ENCODE measurements at regions not wholly inside any gene's neighbourhood (a gene's known extent, or its start where the extent isn't known, plus 50 kb on each side); places are given as distances from the start of the nearest gene placed in this dataset.

GRCh38 chr14:95979339-95980042 lies 59.7 kb upstream of the C14orf132 start:
- no peak for TF ChIP-seq CTCF (IDR thresholded peaks at IDR 0.05; ENCODE audit: low read depth, low read length, missing control alignments)
- Histone ChIP-seq H3K4me3 (ENCODE audit: low read depth, low read length) (no peak overlapping the region), H3K27me3 (replicated peaks) (no peaks in the 10 kb centered on the region), H3K36me3 (replicated peaks) (no peaks in the 10 kb centered on the region), H3K27ac (no peak overlapping the region)
- no peak for DNase-seq
- in situ Hi-C loops (cut with HindIII; ENCODE audit: low pct_ligation_motif_present, low sequenced_read_pairs): loop anchor here (25.0 kb wide), 1 partner anchor 417 kb away; no protein-coding TSS in a partner anchor

DNA sequence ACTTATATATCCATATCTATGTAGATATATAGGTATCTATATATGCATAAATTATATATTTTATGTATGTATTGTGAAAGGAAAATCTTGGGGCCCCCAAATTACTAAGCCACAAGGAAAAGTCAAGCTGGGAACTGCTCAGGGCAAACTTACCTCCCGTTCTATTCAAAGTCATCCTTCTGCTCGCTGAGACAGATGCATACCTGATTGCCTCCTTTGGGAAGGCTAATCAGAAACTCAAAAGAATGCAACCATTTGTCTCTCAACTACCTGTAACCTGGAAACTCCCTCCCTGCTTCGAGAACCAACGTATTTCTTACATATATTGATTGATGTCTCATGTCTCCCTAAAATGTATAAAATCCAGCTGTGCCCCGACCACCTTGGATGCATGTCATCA lies 58.8 kb upstream of the C14orf132 start:
- no peak for DNase-seq
- no peaks in the 10 kb centered on the region for H3K27me3 ChIP-seq (replicated peaks)
- H3K4me3 ChIP-seq (ENCODE audit: low read depth, low read length): no peak overlapping the region
- H3K27ac ChIP-seq: no peak overlapping the region
- in situ Hi-C loops (cut with HindIII; ENCODE audit: low pct_ligation_motif_present, low sequenced_read_pairs): loop anchor here (25.0 kb wide), 1 partner anchor 418 kb away; no protein-coding TSS in a partner anchor
- H3K36me3 ChIP-seq (replicated peaks): no peaks in the 10 kb centered on the region
- no peak for TF ChIP-seq CTCF (IDR thresholded peaks at IDR 0.05; ENCODE audit: low read depth, low read length, missing control alignments)

DNA sequence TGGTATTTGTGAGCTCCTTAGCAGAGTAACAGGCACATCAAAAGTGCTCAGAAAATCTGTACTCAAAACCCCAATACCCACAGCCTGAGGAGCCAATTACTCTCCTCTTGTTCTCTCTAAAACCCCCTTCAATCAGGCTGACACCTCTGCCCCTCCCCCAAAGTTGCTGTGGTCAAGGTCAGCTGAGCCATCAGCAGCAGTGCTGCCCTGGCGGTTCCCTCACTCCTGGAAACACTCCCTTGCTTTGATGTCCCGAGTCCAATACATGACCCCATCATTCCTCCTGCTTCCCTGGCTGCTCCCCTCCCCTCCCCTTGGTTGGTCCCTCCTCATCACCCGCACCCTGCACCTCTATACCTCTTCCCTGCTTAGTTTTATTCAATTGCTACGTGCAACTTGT lies 57.2 kb upstream of the C14orf132 start:
- Histone ChIP-seq H3K36me3 (replicated peaks) (no peaks in the 10 kb centered on the region), H3K27me3 (replicated peaks) (no peaks in the 10 kb centered on the region), H3K27ac (no peak overlapping the region), H3K4me3 (ENCODE audit: low read depth, low read length) (no peak overlapping the region)
- no peak for DNase-seq
- in situ Hi-C loops (cut with HindIII; ENCODE audit: low pct_ligation_motif_present, low sequenced_read_pairs): loop anchor here (25.0 kb wide), 1 partner anchor 420 kb away; no protein-coding TSS in a partner anchor
- TF ChIP-seq CTCF (IDR thresholded peaks at IDR 0.05; ENCODE audit: low read depth, low read length, missing control alignments): no peak

GRCh38 chr14:95984206-95984605 lies 55.0 kb upstream of the C14orf132 start:
- in situ Hi-C loops (cut with HindIII; ENCODE audit: low pct_ligation_motif_present, low sequenced_read_pairs): loop anchor here (25.0 kb wide), 1 partner anchor 422 kb away; no protein-coding TSS in a partner anchor
- Histone ChIP-seq H3K27ac (no peak overlapping the region), H3K4me3 (ENCODE audit: low read depth, low read length) (no peak overlapping the region), H3K36me3 (replicated peaks) (no peaks in the 10 kb centered on the region), H3K27me3 (replicated peaks) (no peaks in the 10 kb centered on the region)
- TF ChIP-seq CTCF (IDR thresholded peaks at IDR 0.05; ENCODE audit: low read depth, low read length, missing control alignments): no peak
- DNase-seq: no peak
